Lower lobe of right lung (tissue), 2 donors: ENCODE measurements at regions not wholly inside any gene's neighbourhood (a gene's known extent, or its start where the extent isn't known, plus 50 kb on each side); places are given as distances from the start of the nearest gene placed in this dataset.

Source experiments
- ATAC-seq, 2 donors: fragments of 200-7000 bp; cut with Tn5 transposase; one replicate each; pipeline ENCODE4 v1.9.1; 2020 to 2022; ENCODE audit warnings: mild to moderate bottlenecking in 2 of 2, moderate library complexity in 2 of 2
- DNase-seq: peaks from one replicate; pipeline ENCODE4 v3.0.0-alpha.2; 2020
- H3K27ac ChIP-seq: fragments of 200-600 bp; one replicate; pipeline ENCODE4 v1.8.0; 2022
- H3K27me3 ChIP-seq: fragments of 200-600 bp; one replicate; pipeline ENCODE4 v1.8.0; 2022; ENCODE audit warnings: low read depth
- H3K36me3 ChIP-seq: fragments of 200-600 bp; one replicate; pipeline ENCODE4 v1.8.0; 2022; ENCODE audit warnings: mild to moderate bottlenecking
- H3K4me1 ChIP-seq: fragments of 200-600 bp; one replicate; pipeline ENCODE4 v1.8.0; 2022
- H3K4me3 ChIP-seq: fragments of 200-600 bp; one replicate; pipeline ENCODE4 v1.8.0; 2022; ENCODE audit warnings: mild to moderate bottlenecking
- H3K9me3 ChIP-seq: fragments of 200-600 bp; one replicate; pipeline ENCODE4 v1.8.0; 2022
- intact Hi-C: fragments of 100-400 bp; cut with DNase I; formaldehyde crosslinking; loops from one replicate; pipeline ENCODE4 v1.11.0; 2022
- TF ChIP-seq, protein P1 (sequence below): fragments of 200-600 bp; IDR thresholded peaks from one replicate; pipeline ENCODE4 v1.8.0; 2022; ENCODE audit warnings: antibody characterized with exemption, mild to moderate bottlenecking
- donor health status: DM: no; HTN: yes; CAD: no; lungs with severe emphysema.

GRCh38 chr10:78991187-78991586 lies 77.6 kb upstream of the ZMIZ1 start:
- Histone ChIP-seq H3K9me3 (no peaks in the 10 kb centered on the region), H3K27ac (no peak overlapping the region), H3K4me3 (no peak overlapping the region), H3K4me1 (no peaks in the 10 kb centered on the region), H3K27me3 (no peaks in the 10 kb centered on the region), H3K36me3 (no peaks in the 10 kb centered on the region)
- ATAC-seq (no peak), DNase-seq (no peak)
- intact Hi-C loops, result no loop called here
- TF ChIP-seq, protein P1, sequence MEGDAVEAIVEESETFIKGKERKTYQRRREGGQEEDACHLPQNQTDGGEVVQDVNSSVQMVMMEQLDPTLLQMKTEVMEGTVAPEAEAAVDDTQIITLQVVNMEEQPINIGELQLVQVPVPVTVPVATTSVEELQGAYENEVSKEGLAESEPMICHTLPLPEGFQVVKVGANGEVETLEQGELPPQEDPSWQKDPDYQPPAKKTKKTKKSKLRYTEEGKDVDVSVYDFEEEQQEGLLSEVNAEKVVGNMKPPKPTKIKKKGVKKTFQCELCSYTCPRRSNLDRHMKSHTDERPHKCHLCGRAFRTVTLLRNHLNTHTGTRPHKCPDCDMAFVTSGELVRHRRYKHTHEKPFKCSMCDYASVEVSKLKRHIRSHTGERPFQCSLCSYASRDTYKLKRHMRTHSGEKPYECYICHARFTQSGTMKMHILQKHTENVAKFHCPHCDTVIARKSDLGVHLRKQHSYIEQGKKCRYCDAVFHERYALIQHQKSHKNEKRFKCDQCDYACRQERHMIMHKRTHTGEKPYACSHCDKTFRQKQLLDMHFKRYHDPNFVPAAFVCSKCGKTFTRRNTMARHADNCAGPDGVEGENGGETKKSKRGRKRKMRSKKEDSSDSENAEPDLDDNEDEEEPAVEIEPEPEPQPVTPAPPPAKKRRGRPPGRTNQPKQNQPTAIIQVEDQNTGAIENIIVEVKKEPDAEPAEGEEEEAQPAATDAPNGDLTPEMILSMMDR, result no peak

GRCh38 chr10:78992333-78992732 lies 76.4 kb upstream of the ZMIZ1 start:
- Histone ChIP-seq H3K4me1 (peaks cover 1% of the 10 kb centered on the region), H3K27me3 (no peaks in the 10 kb centered on the region), H3K27ac (no peak overlapping the region), H3K4me3 (no peak overlapping the region), H3K9me3 (no peaks in the 10 kb centered on the region), H3K36me3 (no peaks in the 10 kb centered on the region)
- no peak for ATAC-seq
- TF ChIP-seq, protein P1, result no peak
- intact Hi-C loops, result no loop called here
- no peak for DNase-seq

GRCh38 chr10:78993261-78993945 lies 75.4 kb upstream of the ZMIZ1 start:
- Histone ChIP-seq H3K36me3 (no peaks in the 10 kb centered on the region), H3K27me3 (no peaks in the 10 kb centered on the region), H3K4me3 (no peak overlapping the region), H3K9me3 (no peaks in the 10 kb centered on the region), H3K4me1 (peaks cover 12% of the 10 kb centered on the region), H3K27ac (no peak overlapping the region)
- ATAC-seq, result no peak
- intact Hi-C loops, result no loop called here
- DNase-seq, result no peak
- TF ChIP-seq, protein P1, result no peak

DNA sequence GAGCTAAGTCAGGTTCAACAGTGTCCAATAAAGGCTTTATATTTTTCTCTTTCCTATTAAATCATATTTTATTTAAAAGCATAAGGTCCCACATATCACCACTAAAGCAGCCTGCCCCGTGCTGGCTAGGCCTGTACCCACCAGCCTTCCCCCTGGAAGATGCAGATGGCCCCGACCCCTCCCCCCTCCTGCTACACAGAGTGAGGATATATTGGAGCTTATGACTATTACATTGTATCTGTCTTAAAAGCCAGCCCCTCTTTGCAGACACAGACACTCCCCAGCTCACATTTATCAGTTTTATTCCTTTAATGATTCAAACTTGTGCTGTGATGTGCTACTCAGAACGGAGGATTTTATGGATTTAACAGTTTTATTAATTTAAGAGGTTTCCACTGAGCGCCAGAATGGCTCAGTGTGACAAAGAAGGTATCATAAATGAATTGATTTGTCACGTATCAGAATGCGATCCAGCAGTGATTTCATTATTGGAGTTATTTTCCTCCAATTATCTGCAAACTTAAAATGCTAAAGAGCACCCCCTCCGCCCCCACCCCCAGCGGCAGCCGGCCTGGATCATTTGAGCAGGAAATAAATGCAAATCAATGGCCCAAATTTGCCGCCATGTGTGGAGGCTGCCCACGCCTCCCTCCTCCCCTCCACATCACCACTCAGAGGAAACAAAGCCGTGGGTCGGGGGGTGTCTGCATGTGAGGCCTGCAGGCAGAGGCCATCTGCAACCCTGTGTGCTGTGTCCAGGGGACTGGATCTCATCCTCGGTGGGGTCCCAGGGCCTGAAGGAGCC lies 72.6 kb upstream of the ZMIZ1 start:
- peaks cover 17% of the 10 kb centered on the region for H3K4me1 ChIP-seq
- ATAC-seq (no peak), DNase-seq (no peak)
- no peak overlapping the region for H3K4me3 ChIP-seq
- H3K36me3 ChIP-seq, result no peaks in the 10 kb centered on the region
- H3K9me3 ChIP-seq, result no peaks in the 10 kb centered on the region
- no peak overlapping the region for H3K27ac ChIP-seq
- TF ChIP-seq, protein P1, result no peak
- intact Hi-C loops, result no loop called here
- no peaks in the 10 kb centered on the region for H3K27me3 ChIP-seq

GRCh38 chr10:78996792-78997129 lies 72.0 kb upstream of the ZMIZ1 start:
- no peak for ATAC-seq
- Histone ChIP-seq H3K4me1 (peaks cover 23% of the 10 kb centered on the region), H3K27me3 (no peaks in the 10 kb centered on the region), H3K4me3 (no peak overlapping the region), H3K27ac (no peak overlapping the region), H3K9me3 (no peaks in the 10 kb centered on the region), H3K36me3 (no peaks in the 10 kb centered on the region)
- TF ChIP-seq, protein P1, result no peak
- intact Hi-C loops, result no loop called here
- DNase-seq, result no peak
